IPS-11a (cell line): ENCODE measurements at regions not wholly inside any gene's neighbourhood (a gene's known extent, or its start where the extent isn't known, plus 50 kb on each side); places are given as distances from the start of the nearest gene placed in this dataset.
"Not testable (repeated sequence)": the region's sequence is repeated elsewhere in the genome, so short reads cannot be mapped to it uniquely, and the experiment has no call there.

ENCODE experiments used
- H3K4me3 ChIP-seq: one replicate; pipeline ENCODE4 v1.5.1; 2013; ENCODE audit warnings: low read depth, low read length, control low read depth

GRCh38 chr12:4158306-4158705, 115.3 kb upstream of the CCND2 start:
- H3K4me3 ChIP-seq: no peak overlapping the region

GRCh38 chr12:4157122-4157521, 116.4 kb upstream of the CCND2 start:
- no peak overlapping the region for H3K4me3 ChIP-seq

- H3K4me3 ChIP-seq: no peak overlapping the region
Measured at GRCh38 chr12:4156317-4156716, 117.2 kb upstream of the CCND2 start.

GRCh38 chr12:4154672-4155225, 118.8 kb upstream of the CCND2 start:
- no peak overlapping the region for H3K4me3 ChIP-seq

GRCh38 chr12:4153343-4153892, 120.1 kb upstream of the CCND2 start:
- no peak overlapping the region for H3K4me3 ChIP-seq

- H3K4me3 ChIP-seq: no peak overlapping the region
Measured at GRCh38 chr12:4152145-4152795, 121.3 kb upstream of the CCND2 start.

- H3K4me3 ChIP-seq: no peak overlapping the region
Measured at GRCh38 chr12:4151362-4152121, 122.0 kb upstream of the CCND2 start.

- not testable (repeated sequence) for H3K4me3 ChIP-seq
Measured at GRCh38 chr12:4150355-4150754, 123.2 kb upstream of the CCND2 start.

GRCh38 chr12:4148418-4149056, 125.0 kb upstream of the CCND2 start:
- H3K4me3 ChIP-seq: no peak overlapping the region

GRCh38 chr12:4147031-4147481, 126.5 kb upstream of the CCND2 start:
- no peak overlapping the region for H3K4me3 ChIP-seq

GRCh38 chr12:4145990-4146859, 127.3 kb upstream of the CCND2 start:
- no peak overlapping the region for H3K4me3 ChIP-seq

- H3K4me3 ChIP-seq: no peak overlapping the region
Measured at GRCh38 chr12:4144676-4145075, 128.9 kb upstream of the CCND2 start.

- H3K4me3 ChIP-seq: no peak overlapping the region
Measured at GRCh38 chr12:4143896-4144295, 129.7 kb upstream of the CCND2 start.

- no peak overlapping the region for H3K4me3 ChIP-seq
Measured at GRCh38 chr12:4141348-4142270, 132.0 kb upstream of the CCND2 start.

GRCh38 chr12:4140581-4141301, 132.8 kb upstream of the CCND2 start:
- H3K4me3 ChIP-seq: no peak overlapping the region

- H3K4me3 ChIP-seq: no peak overlapping the region
Measured at GRCh38 chr12:4139191-4139590, 134.4 kb upstream of the CCND2 start.

GRCh38 chr12:4138532-4138931, 135.0 kb upstream of the CCND2 start:
- H3K4me3 ChIP-seq: not testable (repeated sequence)

- H3K4me3 ChIP-seq: no peak overlapping the region
Measured at GRCh38 chr12:4138051-4138450, 135.5 kb upstream of the CCND2 start.

- H3K4me3 ChIP-seq: no peak overlapping the region
Measured at GRCh38 chr12:4137441-4137840, 136.1 kb upstream of the CCND2 start.
